G401.6 (cell line): ENCODE measurements at regions not wholly inside any gene's neighbourhood (a gene's known extent, or its start where the extent isn't known, plus 50 kb on each side); places are given as distances from the start of the nearest gene placed in this dataset.

Experiments
- FAIRE-seq: peaks from 2 replicates; lab custom pipeline; 2012; peaks lifted over from hg19 to GRCh38; lab: Jason Lieb, UNC

GRCh38 chr14:44149597-44149996 is 357.5 kb downstream of the FSCB start:
- FAIRE-seq = no peak

- no peak for FAIRE-seq
These were observed 365.1 kb downstream of the FSCB start for GRCh38 chr14:44142006-44142405.

GRCh38 chr14:44135972-44136371 is 371.1 kb downstream of the FSCB start:
- FAIRE-seq = no peak

- FAIRE-seq = no peak
These were observed 375.2 kb downstream of the FSCB start for GRCh38 chr14:44131861-44132260.

- FAIRE-seq = no peak
These were observed 393.0 kb downstream of the FSCB start for GRCh38 chr14:44113769-44114730.

- no peak for FAIRE-seq
These were observed 394.2 kb downstream of the FSCB start for GRCh38 chr14:44112774-44113460.

GRCh38 chr14:44109036-44109435 is 398.0 kb downstream of the FSCB start:
- FAIRE-seq = no peak

GRCh38 chr14:44108601-44109000 is 398.5 kb downstream of the FSCB start:
- FAIRE-seq = no peak

- no peak for FAIRE-seq
These were observed 399.9 kb downstream of the FSCB start for GRCh38 chr14:44107156-44107555.

- no peak for FAIRE-seq
These were observed 407.2 kb downstream of the FSCB start for GRCh38 chr14:44099743-44100488.

GRCh38 chr14:44081146-44081545 is 425.9 kb downstream of the FSCB start:
- FAIRE-seq = no peak

- no peak for FAIRE-seq
These were observed 437.0 kb downstream of the FSCB start for GRCh38 chr14:44070046-44070445.

GRCh38 chr14:44053422-44053821 is 453.7 kb downstream of the FSCB start:
- FAIRE-seq = no peak

- no peak for FAIRE-seq
These were observed 465.4 kb downstream of the FSCB start for GRCh38 chr14:44041700-44042099.

- FAIRE-seq = no peak
These were observed 466.5 kb downstream of the FSCB start for GRCh38 chr14:44040561-44040960.

GRCh38 chr14:44036248-44036647 is 470.8 kb downstream of the FSCB start:
- no peak for FAIRE-seq

GRCh38 chr14:44035707-44036106 is 471.4 kb downstream of the FSCB start:
- FAIRE-seq = no peak

- FAIRE-seq = no peak
These were observed 476.2 kb downstream of the FSCB start for GRCh38 chr14:44030831-44031383.

- FAIRE-seq = no peak
These were observed 477.1 kb downstream of the FSCB start for GRCh38 chr14:44029933-44030332.

GRCh38 chr14:44027397-44027796 is 479.7 kb downstream of the FSCB start:
- FAIRE-seq = no peak

GRCh38 chr14:44010595-44010994 is 496.5 kb downstream of the FSCB start:
- FAIRE-seq = no peak

GRCh38 chr14:44010071-44010470 is 497.0 kb downstream of the FSCB start:
- no peak for FAIRE-seq
